RWPE1 (cell line): ENCODE measurements at regions not wholly inside any gene's neighbourhood (a gene's known extent, or its start where the extent isn't known, plus 50 kb on each side); places are given as distances from the start of the nearest gene placed in this dataset.

Experiments used
- CTCF ChIA-PET: fragments of 350-600 bp; sonication (Branson Sonifier 250); formaldehyde crosslinking; extraction: SDS; loops from one replicate; lab custom pipeline; 2021; lab: Yijun Ruan, JAX
- POLR2A ChIA-PET: fragments of 400-600 bp; formaldehyde crosslinking; extraction: SDS; loops from one replicate; lab custom pipeline; 2020; ENCODE audit warnings: antibody characterized with exemption; ENCODE audit not compliant: low non-redundant PET; lab: Yijun Ruan, JAX
- DNase-seq: peaks from one replicate; pipeline ENCODE4 v3.0.0; 2012; ENCODE audit warnings: low spot score
- H3K27ac ChIP-seq: fragments of 450-650 bp; 2 replicates; pipeline ENCODE4 v1.5.1; 2017
- TF ChIP-seq, protein P1 (sequence below): fragments of 450-650 bp; conservative IDR thresholded peaks from 2 replicates; pipeline ENCODE4 v1.5.1; 2017; ENCODE audit warnings: low read depth, mild to moderate bottlenecking

DNA sequence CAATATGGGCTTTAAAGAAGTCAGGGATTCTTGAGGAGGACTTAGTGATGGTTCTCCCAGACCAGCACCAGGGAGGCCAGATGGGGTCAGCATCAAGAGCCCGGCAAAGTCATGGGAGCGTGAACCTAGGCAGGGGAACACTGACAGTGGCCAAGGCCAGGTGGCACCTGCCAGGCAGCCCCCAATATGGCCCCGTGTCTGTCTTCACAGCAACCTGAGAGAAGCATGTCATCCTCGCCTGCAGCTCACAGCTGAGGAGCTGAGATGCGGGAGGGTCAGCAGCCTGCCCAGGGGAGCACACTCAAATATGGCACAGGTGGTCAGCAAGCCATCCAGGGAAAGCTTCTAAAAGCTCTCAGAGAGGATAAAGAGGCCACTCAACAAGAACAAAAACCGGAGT, 105.7 kb upstream of the GPC1 start:
- TF ChIP-seq, protein P1, sequence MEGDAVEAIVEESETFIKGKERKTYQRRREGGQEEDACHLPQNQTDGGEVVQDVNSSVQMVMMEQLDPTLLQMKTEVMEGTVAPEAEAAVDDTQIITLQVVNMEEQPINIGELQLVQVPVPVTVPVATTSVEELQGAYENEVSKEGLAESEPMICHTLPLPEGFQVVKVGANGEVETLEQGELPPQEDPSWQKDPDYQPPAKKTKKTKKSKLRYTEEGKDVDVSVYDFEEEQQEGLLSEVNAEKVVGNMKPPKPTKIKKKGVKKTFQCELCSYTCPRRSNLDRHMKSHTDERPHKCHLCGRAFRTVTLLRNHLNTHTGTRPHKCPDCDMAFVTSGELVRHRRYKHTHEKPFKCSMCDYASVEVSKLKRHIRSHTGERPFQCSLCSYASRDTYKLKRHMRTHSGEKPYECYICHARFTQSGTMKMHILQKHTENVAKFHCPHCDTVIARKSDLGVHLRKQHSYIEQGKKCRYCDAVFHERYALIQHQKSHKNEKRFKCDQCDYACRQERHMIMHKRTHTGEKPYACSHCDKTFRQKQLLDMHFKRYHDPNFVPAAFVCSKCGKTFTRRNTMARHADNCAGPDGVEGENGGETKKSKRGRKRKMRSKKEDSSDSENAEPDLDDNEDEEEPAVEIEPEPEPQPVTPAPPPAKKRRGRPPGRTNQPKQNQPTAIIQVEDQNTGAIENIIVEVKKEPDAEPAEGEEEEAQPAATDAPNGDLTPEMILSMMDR: no peak
- CTCF ChIA-PET: no interaction called here

DNA sequence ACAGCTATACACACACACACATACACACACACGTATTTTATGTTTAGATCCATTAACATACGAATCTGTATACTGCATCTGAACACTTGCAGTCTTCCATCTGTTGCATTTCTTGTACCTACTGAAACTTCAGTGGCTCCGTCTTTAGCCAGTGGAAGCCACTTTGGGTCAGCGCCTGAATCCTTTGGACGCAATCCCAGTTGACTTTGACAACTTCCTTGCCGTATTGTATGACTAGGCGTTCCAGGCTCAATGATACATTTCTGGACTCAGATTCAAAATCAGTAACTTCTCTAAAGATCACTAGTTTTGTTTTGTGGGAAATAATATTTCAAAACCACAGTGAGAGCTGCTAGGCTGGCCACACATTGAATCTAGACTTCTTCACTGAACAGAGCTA, 101.5 kb upstream of the GPC1 start:
- no peak overlapping the region for H3K27ac ChIP-seq
- no peak for DNase-seq
- CTCF ChIA-PET: no interaction called here
- POLR2A ChIA-PET: no interaction called here
- TF ChIP-seq, protein P1: no peak

More for the DNA sequence above, 105.7 kb upstream of the GPC1 start:
- DNase-seq: no peak
- no peak overlapping the region for H3K27ac ChIP-seq
- POLR2A ChIA-PET: no interaction called here

DNA sequence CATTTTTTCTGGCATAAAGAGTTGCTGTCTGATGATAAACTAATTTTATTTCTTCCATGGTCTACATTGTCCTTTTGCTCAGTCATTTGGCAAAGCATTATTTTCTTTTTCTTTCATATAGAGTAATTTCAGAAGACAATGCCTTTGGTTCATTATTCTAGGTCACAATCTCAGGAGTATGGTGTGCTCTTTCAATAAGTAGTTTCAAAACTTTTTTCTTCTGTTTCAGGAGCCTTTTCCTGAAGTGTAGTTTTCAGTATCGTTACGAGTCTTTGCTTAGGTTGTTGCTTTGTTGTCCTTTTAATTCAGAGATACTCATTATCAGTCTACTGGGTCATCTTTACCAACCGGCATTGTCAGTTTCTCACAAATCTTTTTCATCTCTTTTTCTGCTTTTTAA, 100.4 kb upstream of the GPC1 start:
- H3K27ac ChIP-seq: no peak overlapping the region
- ChIA-PET CTCF (interaction anchor here (0.7 kb wide), 1 partner anchor 33 kb away, joined by 3 read pairs; no protein-coding TSS in a partner anchor), POLR2A (no interaction called here)
- DNase-seq: no peak
- TF ChIP-seq, protein P1: no peak

DNA sequence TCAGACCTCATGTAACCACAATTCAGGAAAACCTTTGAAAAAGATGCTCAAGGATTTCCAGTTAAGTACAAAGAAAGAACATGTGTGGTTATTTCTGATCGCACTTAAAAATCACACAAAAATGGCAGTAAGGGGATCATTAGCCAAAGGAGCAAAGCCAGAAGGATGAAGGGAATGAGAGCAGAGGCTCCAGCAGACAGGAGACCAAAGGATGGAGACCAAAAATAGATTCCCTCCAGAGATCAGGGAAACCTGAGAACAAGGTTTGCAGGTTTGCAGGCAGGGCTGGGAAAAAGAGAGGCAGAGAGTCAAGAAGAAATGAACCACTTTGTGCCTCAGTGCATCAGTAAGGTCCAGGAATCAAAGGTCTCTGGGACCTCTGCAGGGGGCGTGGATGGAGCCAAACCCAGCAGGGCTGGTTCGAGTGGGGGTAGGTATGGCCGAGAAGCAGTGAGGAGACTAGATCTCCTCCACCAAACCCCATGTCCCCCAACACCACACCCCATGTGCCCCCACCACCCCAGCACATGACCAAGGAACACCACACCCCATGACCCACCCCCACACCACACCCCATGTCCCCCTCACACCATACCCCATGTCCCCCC, 98.5 kb upstream of the GPC1 start:
- TF ChIP-seq, protein P1: no peak
- DNase-seq: no peak
- H3K27ac ChIP-seq: no peak overlapping the region
- POLR2A ChIA-PET: no interaction called here
- CTCF ChIA-PET: no interaction called here

DNA sequence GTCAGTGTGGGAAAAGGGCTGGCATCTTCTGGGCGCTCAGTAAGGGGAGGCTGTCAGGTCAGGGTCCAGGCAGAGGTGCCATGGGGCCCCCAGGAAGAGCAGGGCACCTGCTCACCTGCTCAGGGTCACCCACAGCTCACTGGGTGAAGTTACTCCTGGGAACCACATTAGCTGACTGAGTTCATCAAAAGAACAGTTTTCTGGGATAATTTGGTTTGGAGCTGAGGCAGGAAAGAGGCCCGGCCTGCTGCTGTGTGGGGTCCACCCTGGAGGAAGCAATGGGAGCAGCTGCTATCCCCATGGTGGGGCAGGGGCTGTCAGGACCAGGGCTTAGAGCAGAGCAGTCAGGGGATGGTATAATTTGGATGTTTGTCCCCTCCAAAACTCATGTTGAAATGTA, 97.2 kb upstream of the GPC1 start:
- H3K27ac ChIP-seq: no peak overlapping the region
- no peak for DNase-seq
- CTCF ChIA-PET: no interaction called here
- TF ChIP-seq, protein P1: no peak
- POLR2A ChIA-PET: no interaction called here

DNA sequence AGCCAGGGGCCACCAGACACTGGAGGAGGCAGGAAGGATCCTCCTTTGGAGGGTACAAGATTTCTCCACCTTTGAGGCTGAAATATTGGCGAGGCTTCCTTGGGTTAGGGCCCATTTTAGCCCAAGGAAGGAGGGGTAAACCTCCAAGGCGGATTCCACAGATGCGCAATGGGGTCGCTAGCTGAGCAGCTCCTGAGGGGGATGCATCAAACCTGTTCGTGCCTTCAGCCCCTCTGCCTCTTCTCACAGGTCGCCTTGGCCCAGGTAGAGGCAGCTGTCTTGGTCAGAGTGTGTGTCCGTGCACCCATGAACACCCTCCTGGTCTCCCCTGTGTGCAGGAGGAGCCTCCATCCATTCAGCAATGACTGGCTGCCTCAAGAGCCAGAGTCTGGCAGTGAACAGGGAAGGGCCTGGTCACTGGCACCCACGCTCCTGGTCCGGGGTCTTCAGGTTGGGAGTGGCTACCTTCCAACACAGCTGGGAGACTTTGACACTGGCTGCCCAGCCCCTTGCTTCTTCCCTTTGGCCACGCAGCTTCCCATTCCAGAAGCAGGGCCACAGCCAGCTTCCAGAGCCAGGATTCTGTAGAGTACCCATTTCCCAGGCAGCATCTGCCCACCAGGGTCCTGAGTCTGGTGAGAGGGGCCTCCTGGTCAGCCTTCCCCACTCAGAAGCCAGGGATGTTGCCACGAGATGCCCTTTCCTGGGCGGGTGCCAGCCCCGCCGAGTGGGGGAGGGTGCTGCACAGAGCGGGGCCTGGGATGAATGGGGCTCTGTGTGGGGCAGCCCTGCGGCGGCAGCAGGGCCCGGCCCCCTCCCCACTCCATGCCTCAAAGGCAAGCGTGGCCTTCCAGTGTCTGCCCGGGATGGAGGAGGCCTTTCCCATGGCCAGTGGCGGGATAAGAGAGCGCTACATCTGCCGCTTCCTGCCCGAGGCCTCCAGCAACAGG, 95.8 kb upstream of the GPC1 start:
- TF ChIP-seq, protein P1: no peak
- ChIA-PET POLR2A (no interaction called here), CTCF (interaction anchor here (0.7 kb wide), 1 partner anchor 245 kb away, joined by 3 read pairs; no protein-coding TSS in a partner anchor)
- H3K27ac ChIP-seq: no peak overlapping the region
- no peak for DNase-seq
